Right forelimb (tissue), 1 donor: ENCODE measurements at regions not wholly inside any gene's neighbourhood (a gene's known extent, or its start where the extent isn't known, plus 50 kb on each side); places are given as distances from the start of the nearest gene placed in this dataset.

Experiments used
- DNase-seq: peaks from one replicate; pipeline ENCODE4 v3.0.0-alpha.2; 2018

GRCh38 chr10:2300231-2300630, 562.9 kb upstream of the ADARB2 start:
- no peak for DNase-seq

- DNase-seq: no peak
Measured at GRCh38 chr10:2296179-2296891, 559.0 kb upstream of the ADARB2 start.

- DNase-seq: no peak
Measured at GRCh38 chr10:2294739-2295138, 557.4 kb upstream of the ADARB2 start.

- no peak for DNase-seq
Measured at GRCh38 chr10:2284071-2284470, 546.7 kb upstream of the ADARB2 start.

- no peak for DNase-seq
Measured at GRCh38 chr10:2282202-2282601, 544.9 kb upstream of the ADARB2 start.

- DNase-seq: no peak
Measured at GRCh38 chr10:2280713-2281300, 543.5 kb upstream of the ADARB2 start.

GRCh38 chr10:2279711-2280110, 542.4 kb upstream of the ADARB2 start:
- no peak for DNase-seq

GRCh38 chr10:2278363-2278762, 541.0 kb upstream of the ADARB2 start:
- no peak for DNase-seq

- no peak for DNase-seq
Measured at GRCh38 chr10:2263561-2263960, 526.2 kb upstream of the ADARB2 start.

GRCh38 chr10:2262878-2263277, 525.6 kb upstream of the ADARB2 start:
- no peak for DNase-seq

- DNase-seq: no peak
Measured at GRCh38 chr10:2262333-2262732, 525.0 kb upstream of the ADARB2 start.

- no peak for DNase-seq
Measured at GRCh38 chr10:2256241-2256640, 518.9 kb upstream of the ADARB2 start.

- DNase-seq: no peak
Measured at GRCh38 chr10:2252096-2252495, 514.8 kb upstream of the ADARB2 start.

GRCh38 chr10:2251631-2252030, 514.3 kb upstream of the ADARB2 start:
- no peak for DNase-seq

- DNase-seq: no peak
Measured at GRCh38 chr10:2246747-2247146, 509.4 kb upstream of the ADARB2 start.

- DNase-seq: no peak
Measured at GRCh38 chr10:2245580-2245979, 508.3 kb upstream of the ADARB2 start.

GRCh38 chr10:2244471-2244870, 507.1 kb upstream of the ADARB2 start:
- no peak for DNase-seq

GRCh38 chr10:2236876-2237275, 499.6 kb upstream of the ADARB2 start:
- DNase-seq: no peak

- no peak for DNase-seq
Measured at GRCh38 chr10:2232479-2232878, 495.2 kb upstream of the ADARB2 start.

- no peak for DNase-seq
Measured at GRCh38 chr10:2230478-2230877, 493.2 kb upstream of the ADARB2 start.

GRCh38 chr10:2228320-2228901, 491.1 kb upstream of the ADARB2 start:
- no peak for DNase-seq

- no peak for DNase-seq
Measured at GRCh38 chr10:2225609-2226008, 488.3 kb upstream of the ADARB2 start.

- DNase-seq: no peak
Measured at GRCh38 chr10:2223548-2224320, 486.4 kb upstream of the ADARB2 start.

GRCh38 chr10:2222631-2223030, 485.3 kb upstream of the ADARB2 start:
- DNase-seq: no peak
